GM23338 (cell line): ENCODE measurements at regions not wholly inside any gene's neighbourhood (a gene's known extent, or its start where the extent isn't known, plus 50 kb on each side); places are given as distances from the start of the nearest gene placed in this dataset.

Experiments used
- ATAC-seq: fragments of 200-7000 bp; cut with Tn5 transposase; 3 replicates; pipeline ENCODE4 v1.9.1; 2020
- DNase-seq: peaks from one replicate; pipeline ENCODE4 v3.0.0-alpha.2; 2015; ENCODE audit warnings: low spot score
- H2AFZ ChIP-seq: fragments of 200-600 bp; sonication (generic); 2 replicates; pipeline ENCODE4 v1.8.0; 2016; ENCODE audit warnings: antibody characterized with exemption, mild to moderate bottlenecking, moderate library complexity
- H3F3A ChIP-seq: fragments of 200-600 bp; sonication (generic); replicated peaks from 2 replicates; pipeline ENCODE4 v1.8.0; 2017; ENCODE audit warnings: antibody characterized with exemption, mixed run types, low read depth
- H3K27ac ChIP-seq: fragments of 200-600 bp; sonication (generic); 2 replicates; pipeline ENCODE4 v1.6.1; 2016; ENCODE audit warnings: low read depth
- H3K27me3 ChIP-seq: fragments of 200-600 bp; sonication (generic); 2 replicates; pipeline ENCODE4 v1.8.0; 2016; ENCODE audit warnings: mild to moderate bottlenecking, mixed run types, moderate library complexity; ENCODE audit not compliant: insufficient read depth
- H3K36me3 ChIP-seq: fragments of 200-600 bp; sonication (generic); 2 replicates; pipeline ENCODE4 v1.8.0; 2016; ENCODE audit warnings: mild to moderate bottlenecking; ENCODE audit not compliant: insufficient read depth
- H3K4me1 ChIP-seq: fragments of 200-600 bp; sonication (generic); 2 replicates; pipeline ENCODE4 v1.8.0; 2016; ENCODE audit warnings: mild to moderate bottlenecking, moderate library complexity; ENCODE audit not compliant: insufficient read depth
- H3K4me2 ChIP-seq: fragments of 200-600 bp; sonication (generic); 2 replicates; pipeline ENCODE4 v1.7.1; 2017; ENCODE audit warnings: mixed run types
- H3K4me3 ChIP-seq: fragments of 200-600 bp; sonication (generic); 2 replicates; pipeline ENCODE4 v1.6.1; 2016; ENCODE audit warnings: mixed run types
- H3K79me2 ChIP-seq: fragments of 200-600 bp; sonication (generic); replicated peaks from 2 replicates; pipeline ENCODE4 v1.8.0; 2017; ENCODE audit warnings: mild to moderate bottlenecking; ENCODE audit not compliant: insufficient read depth
- H3K9me2 ChIP-seq: fragments of 200-600 bp; sonication (generic); 2 replicates; pipeline ENCODE4 v1.8.0; 2017; ENCODE audit not compliant: insufficient read depth
- H4K20me1 ChIP-seq: fragments of 200-600 bp; sonication (generic); replicated peaks from 2 replicates; pipeline ENCODE4 v1.8.0; 2017; ENCODE audit warnings: mild to moderate bottlenecking; ENCODE audit not compliant: insufficient read depth
- H3K27ac Mint-ChIP-seq: 2 replicates; pipeline ENCODE4 v1.8.0; 2020; ENCODE audit warnings: inconsistent platforms, mild to moderate bottlenecking, moderate library complexity, mixed read lengths
- H3K27me3 Mint-ChIP-seq: 3 replicates; pipeline ENCODE4 v1.8.0; 2022; ENCODE audit warnings: low read depth, mild to moderate bottlenecking, moderate library complexity, mixed read lengths, inconsistent platforms; ENCODE audit not compliant: insufficient read depth, poor library complexity
- H3K36me3 Mint-ChIP-seq: 3 replicates; pipeline ENCODE4 v1.8.0; 2021; ENCODE audit warnings: low read depth, mild to moderate bottlenecking, inconsistent platforms, moderate library complexity, mixed read lengths
- H3K4me1 Mint-ChIP-seq: 3 replicates; pipeline ENCODE4 v1.8.0; 2020; ENCODE audit warnings: mild to moderate bottlenecking, inconsistent platforms, mixed read lengths
- H3K4me3 Mint-ChIP-seq: 3 replicates; pipeline ENCODE4 v1.8.0; 2021; ENCODE audit warnings: moderate library complexity, mild to moderate bottlenecking, inconsistent platforms, mixed read lengths
- H3K9me3 Mint-ChIP-seq: 3 replicates; pipeline ENCODE4 v1.8.0; 2020; ENCODE audit warnings: moderate library complexity, mild to moderate bottlenecking, inconsistent platforms, mixed read lengths
- EZH2 ChIP-seq: fragments of 200-600 bp; sonication (generic); IDR thresholded peaks from one replicate; pipeline ENCODE4 v1.8.0; 2017; ENCODE audit warnings: antibody characterized with exemption, mild to moderate bottlenecking, low read depth; ENCODE audit not compliant: unreplicated experiment
- EZH2phosphoT487 ChIP-seq: fragments of 200-600 bp; sonication (generic); IDR thresholded peaks from one replicate; pipeline ENCODE4 v1.8.1; 2018; ENCODE audit warnings: antibody characterized with exemption; ENCODE audit not compliant: unreplicated experiment
- JUNB ChIP-seq: IDR thresholded peaks from one replicate; pipeline ENCODE4 v1.6.1; 2016; ENCODE audit warnings: antibody characterized with exemption; ENCODE audit not compliant: unreplicated experiment
- NANOG ChIP-seq: IDR thresholded peaks from 2 replicates; pipeline ENCODE4 v1.6.1; 2016; ENCODE audit warnings: antibody characterized with exemption, borderline replicate concordance
- POLR2AphosphoS5 ChIP-seq: IDR thresholded peaks from 2 replicates; pipeline ENCODE4 v1.6.1; 2016; ENCODE audit warnings: antibody characterized with exemption, low read depth
- STAT1 ChIP-seq: IDR thresholded peaks from one replicate; pipeline ENCODE4 v1.6.1; 2016; ENCODE audit warnings: antibody characterized with exemption; ENCODE audit not compliant: unreplicated experiment
- ZNF114 ChIP-seq: fragments of 250-450 bp; sonication (Bioruptor Pico); IDR thresholded peaks from 2 replicates; pipeline ENCODE4 v1.5.0; 2020; ENCODE audit warnings: mild to moderate bottlenecking, moderate library complexity
- ZNF331 ChIP-seq: fragments of 250-450 bp; sonication (Bioruptor Pico); IDR thresholded peaks from 2 replicates; pipeline ENCODE4 v1.5.0; 2020; ENCODE audit warnings: low read depth, mild to moderate bottlenecking, moderate library complexity
- TF ChIP-seq, protein P1 (sequence below): IDR thresholded peaks from one replicate; pipeline ENCODE4 v1.6.1; 2018; ENCODE audit warnings: antibody characterized with exemption; ENCODE audit not compliant: unreplicated experiment
- TF ChIP-seq, protein P2 (sequence below): IDR thresholded peaks from 2 replicates; pipeline ENCODE4 v1.6.1; 2016; ENCODE audit warnings: antibody characterized with exemption
- TF ChIP-seq, protein P3 (sequence below), 2 experiments: fragments of 200-600 bp in 1 of 2; sonication (generic) in 1 of 2; conservative IDR thresholded peaks; 2 replicates each; pipeline versions ENCODE4 v1.5.1 to v1.6.1; 2016 to 2017; ENCODE audit warnings: antibody characterized with exemption in 2 of 2, low read depth in 2 of 2, mild to moderate bottlenecking in 2 of 2, moderate library complexity in 1 of 2

DNA sequence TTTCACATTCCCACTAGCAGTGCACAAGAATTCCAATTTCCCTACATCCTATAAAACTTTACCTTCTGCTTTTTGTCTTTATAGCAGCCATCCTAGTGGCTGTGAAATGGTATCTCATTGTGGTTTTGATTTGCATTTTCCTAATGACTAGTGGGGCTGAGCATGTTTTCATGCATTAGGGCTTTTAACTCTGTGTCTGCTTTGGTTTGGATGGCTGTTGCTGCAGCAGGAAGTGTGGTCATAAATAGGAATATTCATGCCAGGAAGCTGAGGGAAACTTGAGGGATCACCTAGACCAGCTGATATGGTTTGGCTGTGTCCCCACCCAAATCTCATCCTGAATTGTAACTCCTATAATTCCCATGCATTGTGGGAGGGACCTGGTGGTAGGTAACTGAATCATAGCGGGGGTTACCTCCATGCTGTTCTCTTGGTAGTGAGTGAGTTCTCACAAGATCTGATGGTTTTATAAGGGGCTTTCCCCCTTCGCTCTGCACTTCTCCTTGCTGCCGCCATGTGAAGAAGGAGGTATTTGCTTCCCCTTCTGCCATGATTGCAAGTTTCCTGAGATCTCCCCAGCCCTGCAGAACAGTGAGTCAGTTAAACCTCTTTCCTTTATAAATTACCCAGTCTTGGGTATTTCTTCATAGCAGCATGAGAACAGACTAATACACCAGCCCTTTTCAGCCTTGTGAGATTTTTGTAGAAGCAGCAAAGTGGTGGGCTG, 181.8 kb upstream of the PITRM1 start:
- H4K20me1 ChIP-seq: no peaks in the 10 kb centered on the region
- no peaks in the 10 kb centered on the region for H3K36me3 ChIP-seq
- no peak overlapping the region for H3K4me2 ChIP-seq
- H3F3A ChIP-seq: no peaks in the 10 kb centered on the region
- no peak overlapping the region for H3K4me3 ChIP-seq
- H3K9me2 ChIP-seq: 0 out of 2 replicates have a peak, but pooled peaks cover 3% of the 10 kb centered on the region
- no peak overlapping the region for H3K27ac Mint-ChIP-seq
- no peaks in the 10 kb centered on the region for H3K4me1 ChIP-seq
- no peak overlapping the region for H3K27ac ChIP-seq
- no peak overlapping the region for H2AFZ ChIP-seq
- H3K36me3 Mint-ChIP-seq: peaks cover 9% of the 10 kb centered on the region; the same call in 1 of the 3 replicates
- peaks cover 21% of the 10 kb centered on the region for H3K9me3 Mint-ChIP-seq
- H3K79me2 ChIP-seq: no peaks in the 10 kb centered on the region
- DNase-seq: no peak
- no peaks in the 10 kb centered on the region; the same call in 2 of the 3 replicates for H3K4me1 Mint-ChIP-seq
- H3K27me3 ChIP-seq: no peaks in the 10 kb centered on the region
- TF ChIP-seq ZNF331: no peak
- TF ChIP-seq, protein P1, sequence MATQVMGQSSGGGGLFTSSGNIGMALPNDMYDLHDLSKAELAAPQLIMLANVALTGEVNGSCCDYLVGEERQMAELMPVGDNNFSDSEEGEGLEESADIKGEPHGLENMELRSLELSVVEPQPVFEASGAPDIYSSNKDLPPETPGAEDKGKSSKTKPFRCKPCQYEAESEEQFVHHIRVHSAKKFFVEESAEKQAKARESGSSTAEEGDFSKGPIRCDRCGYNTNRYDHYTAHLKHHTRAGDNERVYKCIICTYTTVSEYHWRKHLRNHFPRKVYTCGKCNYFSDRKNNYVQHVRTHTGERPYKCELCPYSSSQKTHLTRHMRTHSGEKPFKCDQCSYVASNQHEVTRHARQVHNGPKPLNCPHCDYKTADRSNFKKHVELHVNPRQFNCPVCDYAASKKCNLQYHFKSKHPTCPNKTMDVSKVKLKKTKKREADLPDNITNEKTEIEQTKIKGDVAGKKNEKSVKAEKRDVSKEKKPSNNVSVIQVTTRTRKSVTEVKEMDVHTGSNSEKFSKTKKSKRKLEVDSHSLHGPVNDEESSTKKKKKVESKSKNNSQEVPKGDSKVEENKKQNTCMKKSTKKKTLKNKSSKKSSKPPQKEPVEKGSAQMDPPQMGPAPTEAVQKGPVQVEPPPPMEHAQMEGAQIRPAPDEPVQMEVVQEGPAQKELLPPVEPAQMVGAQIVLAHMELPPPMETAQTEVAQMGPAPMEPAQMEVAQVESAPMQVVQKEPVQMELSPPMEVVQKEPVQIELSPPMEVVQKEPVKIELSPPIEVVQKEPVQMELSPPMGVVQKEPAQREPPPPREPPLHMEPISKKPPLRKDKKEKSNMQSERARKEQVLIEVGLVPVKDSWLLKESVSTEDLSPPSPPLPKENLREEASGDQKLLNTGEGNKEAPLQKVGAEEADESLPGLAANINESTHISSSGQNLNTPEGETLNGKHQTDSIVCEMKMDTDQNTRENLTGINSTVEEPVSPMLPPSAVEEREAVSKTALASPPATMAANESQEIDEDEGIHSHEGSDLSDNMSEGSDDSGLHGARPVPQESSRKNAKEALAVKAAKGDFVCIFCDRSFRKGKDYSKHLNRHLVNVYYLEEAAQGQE: no peak
- no peak for TF ChIP-seq POLR2AphosphoS5
- no peak for TF ChIP-seq EZH2phosphoT487
- TF ChIP-seq JUNB: no peak
- TF ChIP-seq EZH2: no peak
- TF ChIP-seq, protein P2, sequence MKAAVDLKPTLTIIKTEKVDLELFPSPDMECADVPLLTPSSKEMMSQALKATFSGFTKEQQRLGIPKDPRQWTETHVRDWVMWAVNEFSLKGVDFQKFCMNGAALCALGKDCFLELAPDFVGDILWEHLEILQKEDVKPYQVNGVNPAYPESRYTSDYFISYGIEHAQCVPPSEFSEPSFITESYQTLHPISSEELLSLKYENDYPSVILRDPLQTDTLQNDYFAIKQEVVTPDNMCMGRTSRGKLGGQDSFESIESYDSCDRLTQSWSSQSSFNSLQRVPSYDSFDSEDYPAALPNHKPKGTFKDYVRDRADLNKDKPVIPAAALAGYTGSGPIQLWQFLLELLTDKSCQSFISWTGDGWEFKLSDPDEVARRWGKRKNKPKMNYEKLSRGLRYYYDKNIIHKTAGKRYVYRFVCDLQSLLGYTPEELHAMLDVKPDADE: no peak
- TF ChIP-seq STAT1: no peak
- no peak for TF ChIP-seq NANOG
- H3K4me3 Mint-ChIP-seq: no peak overlapping the region
- ATAC-seq: no peak
- H3K27me3 Mint-ChIP-seq: peaks cover 8% of the 10 kb centered on the region

DNA sequence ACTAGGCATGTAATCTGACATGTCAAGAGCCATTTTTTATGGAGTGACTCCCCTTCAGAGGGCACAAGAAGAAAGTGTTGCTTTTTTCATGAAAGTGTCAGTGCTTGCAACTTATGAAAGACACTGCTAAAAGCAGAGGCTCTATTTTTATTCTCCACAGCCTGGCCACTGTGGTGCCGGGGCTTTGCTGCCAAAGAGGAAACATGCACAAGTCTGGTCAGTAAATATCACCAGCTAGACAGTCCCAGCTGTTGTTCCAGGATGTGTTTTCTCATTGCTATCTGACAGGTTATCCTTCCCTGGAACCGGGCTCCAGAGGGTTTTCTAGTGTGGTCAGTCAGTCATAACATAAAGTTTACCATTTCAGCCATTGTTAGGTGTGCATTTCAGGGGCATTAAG, 180.7 kb upstream of the PITRM1 start:
- Histone ChIP-seq H3K9me2 (no peaks in the 10 kb centered on the region), H3K36me3 (no peaks in the 10 kb centered on the region), H3K27me3 (no peaks in the 10 kb centered on the region), H3K4me2 (no peak overlapping the region), H3K4me3 (no peak overlapping the region), H4K20me1 (no peaks in the 10 kb centered on the region), H2AFZ (no peak overlapping the region), H3F3A (no peaks in the 10 kb centered on the region), H3K27ac (no peak overlapping the region), H3K79me2 (no peaks in the 10 kb centered on the region), H3K4me1 (no peaks in the 10 kb centered on the region)
- H3K9me3 Mint-ChIP-seq: peaks cover 14% of the 10 kb centered on the region
- no peak overlapping the region for H3K4me3 Mint-ChIP-seq
- H3K27ac Mint-ChIP-seq: no peak overlapping the region
- H3K4me1 Mint-ChIP-seq: no peaks in the 10 kb centered on the region; the same call in 2 of the 3 replicates
- peaks cover 5% of the 10 kb centered on the region for H3K27me3 Mint-ChIP-seq
- no peak for ATAC-seq
- DNase-seq: no peak
- peaks cover 4% of the 10 kb centered on the region; the same call in 1 of the 3 replicates for H3K36me3 Mint-ChIP-seq
- no peak for TF ChIP-seq NANOG
- TF ChIP-seq ZNF331: no peak
- TF ChIP-seq, protein P1: no peak
- no peak for TF ChIP-seq ZNF114
- TF ChIP-seq JUNB: no peak
- TF ChIP-seq EZH2phosphoT487: no peak
- no peak for TF ChIP-seq POLR2AphosphoS5
- TF ChIP-seq STAT1: no peak
- TF ChIP-seq, protein P2: no peak
- no peak for TF ChIP-seq EZH2
- TF ChIP-seq, protein P3, sequence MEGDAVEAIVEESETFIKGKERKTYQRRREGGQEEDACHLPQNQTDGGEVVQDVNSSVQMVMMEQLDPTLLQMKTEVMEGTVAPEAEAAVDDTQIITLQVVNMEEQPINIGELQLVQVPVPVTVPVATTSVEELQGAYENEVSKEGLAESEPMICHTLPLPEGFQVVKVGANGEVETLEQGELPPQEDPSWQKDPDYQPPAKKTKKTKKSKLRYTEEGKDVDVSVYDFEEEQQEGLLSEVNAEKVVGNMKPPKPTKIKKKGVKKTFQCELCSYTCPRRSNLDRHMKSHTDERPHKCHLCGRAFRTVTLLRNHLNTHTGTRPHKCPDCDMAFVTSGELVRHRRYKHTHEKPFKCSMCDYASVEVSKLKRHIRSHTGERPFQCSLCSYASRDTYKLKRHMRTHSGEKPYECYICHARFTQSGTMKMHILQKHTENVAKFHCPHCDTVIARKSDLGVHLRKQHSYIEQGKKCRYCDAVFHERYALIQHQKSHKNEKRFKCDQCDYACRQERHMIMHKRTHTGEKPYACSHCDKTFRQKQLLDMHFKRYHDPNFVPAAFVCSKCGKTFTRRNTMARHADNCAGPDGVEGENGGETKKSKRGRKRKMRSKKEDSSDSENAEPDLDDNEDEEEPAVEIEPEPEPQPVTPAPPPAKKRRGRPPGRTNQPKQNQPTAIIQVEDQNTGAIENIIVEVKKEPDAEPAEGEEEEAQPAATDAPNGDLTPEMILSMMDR (conservative IDR thresholded peaks at IDR 0.05; ENCODE audit: low read depth in 2 of 2): no peak
